ENCODE measurements at regions not wholly inside any gene's neighbourhood (a gene's known extent, or its start where the extent isn't known, plus 50 kb on each side); places are given as distances from the start of the nearest gene placed in this dataset.

GRCh38 chrX:150165776-150166610 lies 197.1 kb upstream of the MAMLD1 start:
- no peak for TF ChIP-seq EZH2 (IDR thresholded peaks at IDR 0.05; ENCODE audit: insufficient read depth, poor library complexity, severe bottlenecking)
- no peak for TF ChIP-seq EZH2phosphoT487 (IDR thresholded peaks at IDR 0.05; ENCODE audit: insufficient read depth, low read depth)
